ENCODE measurements at regions not wholly inside any gene's neighbourhood (a gene's known extent, or its start where the extent isn't known, plus 50 kb on each side); places are given as distances from the start of the nearest gene placed in this dataset.

GRCh38 chr4:32988165-32988811 is 2268.1 kb downstream of the PCDH7 start:
- no peak overlapping the region for H3K27ac ChIP-seq (ENCODE audit: low read depth, low read length, poor library complexity, severe bottlenecking)
- H3K79me2 ChIP-seq (ENCODE audit: insufficient read depth, low read length): no peaks in the 10 kb centered on the region
- H3F3A ChIP-seq (ENCODE audit: insufficient read depth, low read length): no peaks in the 10 kb centered on the region
- no peak overlapping the region for H3K4me2 ChIP-seq (ENCODE audit: low read length)
- no peaks in the 10 kb centered on the region for H3K9me2 ChIP-seq (ENCODE audit: low read depth, low read length)
- no peak overlapping the region for H3K9ac ChIP-seq (ENCODE audit: low read length)
- H3K9me3 ChIP-seq (ENCODE audit: low read length): no peaks in the 10 kb centered on the region
- TF ChIP-seq EZH2 (IDR thresholded peaks at IDR 0.05; ENCODE audit: borderline replicate concordance, low read length): no peak
- no peak for TF ChIP-seq CTCF (IDR thresholded peaks at IDR 0.05; ENCODE audit: low read length)
- H3K36me3 ChIP-seq (ENCODE audit: insufficient read depth, low read length): no peaks in the 10 kb centered on the region
- H3K4me3 ChIP-seq (ENCODE audit: low read depth, low read length, poor library complexity, severe bottlenecking): no peak overlapping the region
- no peak overlapping the region for H2AFZ ChIP-seq (ENCODE audit: low read length)
- no peaks in the 10 kb centered on the region for H3K27me3 ChIP-seq (ENCODE audit: insufficient read depth, low read length)
- H3K4me1 ChIP-seq (ENCODE audit: insufficient read depth, low read length, severe bottlenecking): no peaks in the 10 kb centered on the region
- H4K20me1 ChIP-seq (ENCODE audit: insufficient read depth, low read length): no peaks in the 10 kb centered on the region

GRCh38 chr4:32991663-32992062 is 2271.5 kb downstream of the PCDH7 start:
- H3K27ac ChIP-seq (ENCODE audit: low read depth, low read length, poor library complexity, severe bottlenecking): no peak overlapping the region
- H3K9ac ChIP-seq (ENCODE audit: low read length): no peak overlapping the region
- H3K36me3 ChIP-seq (ENCODE audit: insufficient read depth, low read length): no peaks in the 10 kb centered on the region
- TF ChIP-seq EZH2 (IDR thresholded peaks at IDR 0.05; ENCODE audit: borderline replicate concordance, low read length) (no peak), CTCF (IDR thresholded peaks at IDR 0.05; ENCODE audit: low read length) (no peak)
- H4K20me1 ChIP-seq (ENCODE audit: insufficient read depth, low read length): no peaks in the 10 kb centered on the region
- no peaks in the 10 kb centered on the region for H3K27me3 ChIP-seq (ENCODE audit: insufficient read depth, low read length)
- H3F3A ChIP-seq (ENCODE audit: insufficient read depth, low read length): no peaks in the 10 kb centered on the region
- no peak overlapping the region for H3K4me3 ChIP-seq (ENCODE audit: low read depth, low read length, poor library complexity, severe bottlenecking)
- H2AFZ ChIP-seq (ENCODE audit: low read length): no peak overlapping the region
- H3K9me2 ChIP-seq (ENCODE audit: low read depth, low read length): no peaks in the 10 kb centered on the region
- H3K9me3 ChIP-seq (ENCODE audit: low read length): no peaks in the 10 kb centered on the region
- H3K79me2 ChIP-seq (ENCODE audit: insufficient read depth, low read length): no peaks in the 10 kb centered on the region
- H3K4me1 ChIP-seq (ENCODE audit: insufficient read depth, low read length, severe bottlenecking): no peaks in the 10 kb centered on the region
- H3K4me2 ChIP-seq (ENCODE audit: low read length): no peak overlapping the region

- Histone ChIP-seq H3K4me1 (ENCODE audit: insufficient read depth, low read length, severe bottlenecking) (no peaks in the 10 kb centered on the region), H3K36me3 (ENCODE audit: insufficient read depth, low read length) (no peaks in the 10 kb centered on the region), H3K9ac (ENCODE audit: low read length) (no peak overlapping the region), H3K9me3 (ENCODE audit: low read length) (no peaks in the 10 kb centered on the region), H3K9me2 (ENCODE audit: low read depth, low read length) (no peaks in the 10 kb centered on the region), H3K27me3 (ENCODE audit: insufficient read depth, low read length) (no peaks in the 10 kb centered on the region), H3K4me2 (ENCODE audit: low read length) (no peak overlapping the region), H3K79me2 (ENCODE audit: insufficient read depth, low read length) (no peaks in the 10 kb centered on the region), H3K4me3 (ENCODE audit: low read depth, low read length, poor library complexity, severe bottlenecking) (no peak overlapping the region), H2AFZ (ENCODE audit: low read length) (no peak overlapping the region), H4K20me1 (ENCODE audit: insufficient read depth, low read length) (no peaks in the 10 kb centered on the region), H3F3A (ENCODE audit: insufficient read depth, low read length) (no peaks in the 10 kb centered on the region), H3K27ac (ENCODE audit: low read depth, low read length, poor library complexity, severe bottlenecking) (no peak overlapping the region)
- TF ChIP-seq CTCF (IDR thresholded peaks at IDR 0.05; ENCODE audit: low read length) (no peak), EZH2 (IDR thresholded peaks at IDR 0.05; ENCODE audit: borderline replicate concordance, low read length) (no peak)
Observed at GRCh38 chr4:32994981-32995881, 2275.1 kb downstream of the PCDH7 start.

All from OCI-LY1 (cell line).